ENCODE measurements at regions not wholly inside any gene's neighbourhood (a gene's known extent, or its start where the extent isn't known, plus 50 kb on each side); places are given as distances from the start of the nearest gene placed in this dataset.

- 0 out of 2 replicates have a peak, but pooled peaks cover 3% of the 10 kb centered on the region for H3K27me3 ChIP-seq (ENCODE audit: control insufficient read depth, insufficient read depth, low read length)
- H3K27ac ChIP-seq (ENCODE audit: low read depth, low read length) = no peak overlapping the region
- peaks cover 18% of the 10 kb centered on the region for H3K9me3 ChIP-seq (ENCODE audit: control insufficient read depth, insufficient read depth, low read depth, low read length)
- no peaks in the 10 kb centered on the region for H3K36me3 ChIP-seq (ENCODE audit: control insufficient read depth, insufficient read depth, low read length)
- peak overlapping the region; percentile 57 for H3K9ac ChIP-seq (ENCODE audit: low read length)
- H3K4me3 ChIP-seq (ENCODE audit: low read depth, low read length) = peak overlapping the region; percentile 58
- peaks cover 4% of the 10 kb centered on the region; the same call in 1 of the 2 replicates for H3K4me1 ChIP-seq (ENCODE audit: control insufficient read depth, insufficient read depth, low read length)
Measured at GRCh38 chr12:3398196-3398789, 92.7 kb upstream of the PRMT8 start.

- Histone ChIP-seq H3K27ac (ENCODE audit: low read depth, low read length) (no peak overlapping the region), H3K4me1 (ENCODE audit: control insufficient read depth, insufficient read depth, low read length) (no peaks in the 10 kb centered on the region), H3K36me3 (ENCODE audit: control insufficient read depth, insufficient read depth, low read length) (no peaks in the 10 kb centered on the region), H3K4me3 (ENCODE audit: low read depth, low read length) (no peak overlapping the region), H3K9ac (ENCODE audit: low read length) (no peak overlapping the region), H3K27me3 (ENCODE audit: control insufficient read depth, insufficient read depth, low read length) (no peaks in the 10 kb centered on the region), H3K9me3 (ENCODE audit: control insufficient read depth, insufficient read depth, low read depth, low read length) (peaks cover 42% of the 10 kb centered on the region)
Measured at GRCh38 chr12:3405821-3406220, 85.2 kb upstream of the PRMT8 start.

- peaks cover 42% of the 10 kb centered on the region for H3K9me3 ChIP-seq (ENCODE audit: control insufficient read depth, insufficient read depth, low read depth, low read length)
- no peak overlapping the region for H3K9ac ChIP-seq (ENCODE audit: low read length)
- no peaks in the 10 kb centered on the region for H3K27me3 ChIP-seq (ENCODE audit: control insufficient read depth, insufficient read depth, low read length)
- H3K27ac ChIP-seq (ENCODE audit: low read depth, low read length) = no peak overlapping the region
- H3K4me1 ChIP-seq (ENCODE audit: control insufficient read depth, insufficient read depth, low read length) = no peaks in the 10 kb centered on the region
- no peak overlapping the region for H3K4me3 ChIP-seq (ENCODE audit: low read depth, low read length)
- H3K36me3 ChIP-seq (ENCODE audit: control insufficient read depth, insufficient read depth, low read length) = no peaks in the 10 kb centered on the region
Measured at GRCh38 chr12:3407723-3408122, 83.3 kb upstream of the PRMT8 start.

- Histone ChIP-seq H3K27me3 (ENCODE audit: control insufficient read depth, insufficient read depth, low read length) (no peaks in the 10 kb centered on the region), H3K9ac (ENCODE audit: low read length) (no peak overlapping the region), H3K9me3 (ENCODE audit: control insufficient read depth, insufficient read depth, low read depth, low read length) (peaks cover 35% of the 10 kb centered on the region), H3K4me1 (ENCODE audit: control insufficient read depth, insufficient read depth, low read length) (no peaks in the 10 kb centered on the region), H3K27ac (ENCODE audit: low read depth, low read length) (no peak overlapping the region), H3K4me3 (ENCODE audit: low read depth, low read length) (no peak overlapping the region), H3K36me3 (ENCODE audit: control insufficient read depth, insufficient read depth, low read length) (no peaks in the 10 kb centered on the region)
Measured at GRCh38 chr12:3409662-3410061, 81.3 kb upstream of the PRMT8 start.

GRCh38 chr12:3416159-3416558 is 74.8 kb upstream of the PRMT8 start:
- Histone ChIP-seq H3K9ac (ENCODE audit: low read length) (no peak overlapping the region), H3K4me3 (ENCODE audit: low read depth, low read length) (no peak overlapping the region), H3K9me3 (ENCODE audit: control insufficient read depth, insufficient read depth, low read depth, low read length) (peaks cover 6% of the 10 kb centered on the region), H3K36me3 (ENCODE audit: control insufficient read depth, insufficient read depth, low read length) (no peaks in the 10 kb centered on the region), H3K27me3 (ENCODE audit: control insufficient read depth, insufficient read depth, low read length) (peaks cover 13% of the 10 kb centered on the region; the same call in 1 of the 2 replicates), H3K4me1 (ENCODE audit: control insufficient read depth, insufficient read depth, low read length) (peaks cover 8% of the 10 kb centered on the region), H3K27ac (ENCODE audit: low read depth, low read length) (no peak overlapping the region)

- H3K9me3 ChIP-seq (ENCODE audit: control insufficient read depth, insufficient read depth, low read depth, low read length) = peaks cover 6% of the 10 kb centered on the region
- no peak overlapping the region for H3K9ac ChIP-seq (ENCODE audit: low read length)
- H3K4me3 ChIP-seq (ENCODE audit: low read depth, low read length) = no peak overlapping the region
- H3K4me1 ChIP-seq (ENCODE audit: control insufficient read depth, insufficient read depth, low read length) = peaks cover 14% of the 10 kb centered on the region
- peaks cover 13% of the 10 kb centered on the region; the same call in 1 of the 2 replicates for H3K27me3 ChIP-seq (ENCODE audit: control insufficient read depth, insufficient read depth, low read length)
- no peak overlapping the region for H3K27ac ChIP-seq (ENCODE audit: low read depth, low read length)
- no peaks in the 10 kb centered on the region for H3K36me3 ChIP-seq (ENCODE audit: control insufficient read depth, insufficient read depth, low read length)
Measured at GRCh38 chr12:3416670-3417069, 74.3 kb upstream of the PRMT8 start.

GRCh38 chr12:3417113-3417512 is 73.9 kb upstream of the PRMT8 start:
- no peak overlapping the region for H3K4me3 ChIP-seq (ENCODE audit: low read depth, low read length)
- peaks cover 14% of the 10 kb centered on the region; the same call in 1 of the 2 replicates for H3K27me3 ChIP-seq (ENCODE audit: control insufficient read depth, insufficient read depth, low read length)
- H3K9me3 ChIP-seq (ENCODE audit: control insufficient read depth, insufficient read depth, low read depth, low read length) = peaks cover 8% of the 10 kb centered on the region
- H3K9ac ChIP-seq (ENCODE audit: low read length) = no peak overlapping the region
- H3K27ac ChIP-seq (ENCODE audit: low read depth, low read length) = no peak overlapping the region
- no peaks in the 10 kb centered on the region for H3K36me3 ChIP-seq (ENCODE audit: control insufficient read depth, insufficient read depth, low read length)
- peaks cover 18% of the 10 kb centered on the region for H3K4me1 ChIP-seq (ENCODE audit: control insufficient read depth, insufficient read depth, low read length)

- no peaks in the 10 kb centered on the region for H3K36me3 ChIP-seq (ENCODE audit: control insufficient read depth, insufficient read depth, low read length)
- no peak overlapping the region for H3K4me3 ChIP-seq (ENCODE audit: low read depth, low read length)
- H3K9me3 ChIP-seq (ENCODE audit: control insufficient read depth, insufficient read depth, low read depth, low read length) = peaks cover 8% of the 10 kb centered on the region
- H3K27me3 ChIP-seq (ENCODE audit: control insufficient read depth, insufficient read depth, low read length) = peaks cover 15% of the 10 kb centered on the region; the same call in 1 of the 2 replicates
- H3K4me1 ChIP-seq (ENCODE audit: control insufficient read depth, insufficient read depth, low read length) = peaks cover 19% of the 10 kb centered on the region
- no peak overlapping the region for H3K27ac ChIP-seq (ENCODE audit: low read depth, low read length)
- no peak overlapping the region for H3K9ac ChIP-seq (ENCODE audit: low read length)
Measured at GRCh38 chr12:3417937-3418462, 73.0 kb upstream of the PRMT8 start.

GRCh38 chr12:3418609-3419390 is 72.2 kb upstream of the PRMT8 start:
- Histone ChIP-seq H3K4me3 (ENCODE audit: low read depth, low read length) (no peak overlapping the region), H3K27ac (ENCODE audit: low read depth, low read length) (no peak overlapping the region), H3K36me3 (ENCODE audit: control insufficient read depth, insufficient read depth, low read length) (no peaks in the 10 kb centered on the region), H3K4me1 (ENCODE audit: control insufficient read depth, insufficient read depth, low read length) (peaks cover 19% of the 10 kb centered on the region), H3K9me3 (ENCODE audit: control insufficient read depth, insufficient read depth, low read depth, low read length) (peaks cover 8% of the 10 kb centered on the region), H3K27me3 (ENCODE audit: control insufficient read depth, insufficient read depth, low read length) (peaks cover 15% of the 10 kb centered on the region; the same call in 1 of the 2 replicates), H3K9ac (ENCODE audit: low read length) (no peak overlapping the region)

GRCh38 chr12:3419558-3419957 is 71.4 kb upstream of the PRMT8 start:
- Histone ChIP-seq H3K36me3 (ENCODE audit: control insufficient read depth, insufficient read depth, low read length) (no peaks in the 10 kb centered on the region), H3K27me3 (ENCODE audit: control insufficient read depth, insufficient read depth, low read length) (peaks cover 15% of the 10 kb centered on the region; the same call in 1 of the 2 replicates), H3K9ac (ENCODE audit: low read length) (no peak overlapping the region), H3K4me3 (ENCODE audit: low read depth, low read length) (no peak overlapping the region), H3K27ac (ENCODE audit: low read depth, low read length) (no peak overlapping the region), H3K4me1 (ENCODE audit: control insufficient read depth, insufficient read depth, low read length) (peaks cover 19% of the 10 kb centered on the region), H3K9me3 (ENCODE audit: control insufficient read depth, insufficient read depth, low read depth, low read length) (peaks cover 5% of the 10 kb centered on the region)

- peaks cover 2% of the 10 kb centered on the region; the same call in 1 of the 2 replicates for H3K9me3 ChIP-seq (ENCODE audit: control insufficient read depth, insufficient read depth, low read depth, low read length)
- H3K36me3 ChIP-seq (ENCODE audit: control insufficient read depth, insufficient read depth, low read length) = no peaks in the 10 kb centered on the region
- H3K4me3 ChIP-seq (ENCODE audit: low read depth, low read length) = no peak overlapping the region
- H3K9ac ChIP-seq (ENCODE audit: low read length) = no peak overlapping the region
- peaks cover 15% of the 10 kb centered on the region; the same call in 1 of the 2 replicates for H3K27me3 ChIP-seq (ENCODE audit: control insufficient read depth, insufficient read depth, low read length)
- H3K4me1 ChIP-seq (ENCODE audit: control insufficient read depth, insufficient read depth, low read length) = peaks cover 19% of the 10 kb centered on the region
- H3K27ac ChIP-seq (ENCODE audit: low read depth, low read length) = no peak overlapping the region
Measured at GRCh38 chr12:3420693-3421092, 70.3 kb upstream of the PRMT8 start.
